Mesenchymal stem cell (in vitro differentiated cells and primary cell): ENCODE measurements at regions not wholly inside any gene's neighbourhood (a gene's known extent, or its start where the extent isn't known, plus 50 kb on each side); places are given as distances from the start of the nearest gene placed in this dataset.

Experiments
- DNase-seq: peaks from one replicate; pipeline ENCODE4 v3.0.0-alpha.2; 2013
- H2AFZ ChIP-seq: one replicate; pipeline ENCODE4 v1.6.1; 2013; ENCODE audit warnings: low read depth, mild to moderate bottlenecking, control low read depth, inconsistent platforms, low read length, moderate library complexity
- H2AK5ac ChIP-seq: 2 replicates; pipeline ENCODE4 v1.6.1; 2013; ENCODE audit warnings: low read length, moderate library complexity, mild to moderate bottlenecking, inconsistent platforms; ENCODE audit not compliant: severe bottlenecking
- H2BK120ac ChIP-seq: one replicate; pipeline ENCODE4 v1.6.1; 2013; ENCODE audit warnings: low read depth, mild to moderate bottlenecking, inconsistent platforms, low read length, moderate library complexity
- H2BK12ac ChIP-seq, 2 experiments: one replicate each; pipeline ENCODE4 v1.6.1; 2013; ENCODE audit warnings: inconsistent platforms in 2 of 2, low read length in 2 of 2, mild to moderate bottlenecking in 2 of 2, moderate library complexity in 2 of 2, control low read depth in 1 of 2
- H2BK15ac ChIP-seq: one replicate; pipeline ENCODE4 v1.6.1; 2013; ENCODE audit warnings: mild to moderate bottlenecking, low read depth, inconsistent platforms; ENCODE audit not compliant: poor library complexity, severe bottlenecking
- H2BK5ac ChIP-seq: 2 replicates; pipeline ENCODE4 v1.6.1; 2013; ENCODE audit warnings: low read depth, mild to moderate bottlenecking, low read length, control low read depth, inconsistent platforms; ENCODE audit not compliant: poor library complexity, severe bottlenecking
- H3K14ac ChIP-seq, 2 experiments: one replicate each; pipeline ENCODE4 v1.6.1; 2013; ENCODE audit warnings: inconsistent platforms in 2 of 2, low read length in 2 of 2, control low read depth in 1 of 2, mild to moderate bottlenecking in 1 of 2, moderate library complexity in 1 of 2
- H3K18ac ChIP-seq, 2 experiments: one replicate each; pipeline ENCODE4 v1.6.1; 2013; ENCODE audit warnings: inconsistent platforms in 2 of 2, low read length in 2 of 2, control low read depth in 1 of 2, low read depth in 1 of 2, mild to moderate bottlenecking in 1 of 2
- H3K23ac ChIP-seq, 2 experiments: one replicate each; pipeline ENCODE4 v1.6.1; 2013; ENCODE audit warnings: inconsistent platforms in 2 of 2, low read length in 2 of 2, mild to moderate bottlenecking in 2 of 2, moderate library complexity in 2 of 2, control low read depth in 1 of 2
- H3K27ac ChIP-seq: 2 replicates; pipeline ENCODE4 v1.5.1; 2013; ENCODE audit warnings: mild to moderate bottlenecking, moderate library complexity, low read length, control low read depth, inconsistent platforms; ENCODE audit not compliant: poor library complexity, severe bottlenecking
- H3K27me3 ChIP-seq, 2 experiments: 2 replicates each; pipeline versions ENCODE4 v1.6.1 to v1.7.0; 2013; ENCODE audit warnings: low read length in 2 of 2, mild to moderate bottlenecking in 2 of 2, moderate library complexity in 2 of 2, control low read depth in 1 of 2, inconsistent platforms in 1 of 2; ENCODE audit not compliant: control insufficient read depth in 1 of 2, insufficient read depth in 1 of 2
- H3K36me3 ChIP-seq, 2 experiments: 2 replicates each; pipeline versions ENCODE4 v1.6.1 to v1.7.0; 2013; ENCODE audit warnings: low read length in 2 of 2, control low read depth in 1 of 2, inconsistent platforms in 1 of 2, low read depth in 1 of 2, mild to moderate bottlenecking in 1 of 2; ENCODE audit not compliant: insufficient read depth in 2 of 2, control insufficient read depth in 1 of 2
- H3K4ac ChIP-seq, 2 experiments: one replicate each; pipeline ENCODE4 v1.6.1; 2013; ENCODE audit warnings: inconsistent platforms in 2 of 2, low read length in 2 of 2, mild to moderate bottlenecking in 2 of 2, moderate library complexity in 2 of 2, control low read depth in 1 of 2, low read depth in 1 of 2
- H3K4me1 ChIP-seq: 2 replicates; pipeline ENCODE4 v1.6.1; 2013; ENCODE audit warnings: low read depth, low read length, control low read depth; ENCODE audit not compliant: control insufficient read depth, insufficient read depth
- H3K4me2 ChIP-seq: 2 replicates; pipeline ENCODE4 v1.6.1; 2013; ENCODE audit warnings: low read length, mild to moderate bottlenecking, inconsistent platforms; ENCODE audit not compliant: poor library complexity, severe bottlenecking
- H3K4me3 ChIP-seq, 2 experiments: 2 replicates each; pipeline versions ENCODE4 v1.5.1 to v1.7.0; 2013; ENCODE audit warnings: low read length in 2 of 2, mild to moderate bottlenecking in 2 of 2, control low read depth in 1 of 2, low read depth in 1 of 2; ENCODE audit not compliant: insufficient read depth in 1 of 2
- H3K79me1 ChIP-seq: replicated peaks from 2 replicates; pipeline ENCODE4 v1.6.1; 2013; ENCODE audit warnings: mild to moderate bottlenecking, control low read depth, low read length, inconsistent platforms; ENCODE audit not compliant: poor library complexity, severe bottlenecking
- H3K9ac ChIP-seq: 2 replicates; pipeline ENCODE4 v1.7.0; 2013; ENCODE audit warnings: mild to moderate bottlenecking, low read length, moderate library complexity
- H3K9me3 ChIP-seq: 2 replicates; pipeline ENCODE4 v1.7.0; 2013; ENCODE audit warnings: mild to moderate bottlenecking, low read length; ENCODE audit not compliant: control insufficient read depth
- H4K8ac ChIP-seq: one replicate; pipeline ENCODE4 v1.6.1; 2013; ENCODE audit warnings: inconsistent platforms, mild to moderate bottlenecking, low read length, moderate library complexity
- H4K91ac ChIP-seq: one replicate; pipeline ENCODE4 v1.6.1; 2013; ENCODE audit warnings: mild to moderate bottlenecking, low read length, inconsistent platforms
- WGBS: methylation state at CpG from one replicate; pipeline ENCODE4 v1.1.7; 2013; ENCODE audit warnings: mixed read lengths; 5-methylcytosine and 5-hydroxymethylcytosine counted together

- Histone ChIP-seq H2BK5ac (no peak overlapping the region), H2BK120ac (peak overlapping the region; percentile 36), H4K8ac (peak overlapping the region; percentile 57), H3K27ac (no peak overlapping the region), H3K9me3 (no peaks in the 10 kb centered on the region), H3K18ac (peak overlapping the region in 1 of 2 experiments; percentile 25), H2BK12ac (peak overlapping the region in 1 of 2 experiments; percentile 91), H3K4me2 (no peak overlapping the region), H3K4me1 (peaks cover 6% of the 10 kb centered on the region), H2AFZ (no peak overlapping the region), H3K14ac (peak overlapping the region in 1 of 2 experiments; percentile 26), H3K4ac (peak overlapping the region in 1 of 2 experiments; percentile 31), H3K27me3 (peaks cover 0 to 4% of the 10 kb centered on the region in 2 experiments), H4K91ac (peak overlapping the region; percentile 70), H2AK5ac (peak overlapping the region; percentile 24), H3K36me3 (no peaks in the 10 kb centered on the region), H3K79me1 (no peaks in the 10 kb centered on the region), H2BK15ac (peak overlapping the region; percentile 60), H3K9ac (no peak overlapping the region), H3K23ac (no peak overlapping the region), H3K4me3 (no peak overlapping the region)
- DNase-seq = no peak
- 94% methylated on average over 7 of the region's 7 CpGs for WGBS
These were observed 173.5 kb downstream of the PSMG1 start for GRCh38 chr21:39009587-39010225.

GRCh38 chr21:39007985-39008384 is 175.3 kb downstream of the PSMG1 start:
- peak overlapping the region in 1 of 2 experiments; percentile 72 for H3K18ac ChIP-seq
- H3K4me1 ChIP-seq = peaks cover 5% of the 10 kb centered on the region
- no peak overlapping the region for H3K27ac ChIP-seq
- H2BK15ac ChIP-seq = no peak overlapping the region
- no peak overlapping the region for H4K8ac ChIP-seq
- H3K4ac ChIP-seq = no peak overlapping the region
- no peak overlapping the region for H2BK120ac ChIP-seq
- H3K27me3 ChIP-seq = peaks cover 0 to 4% of the 10 kb centered on the region in 2 experiments
- peak overlapping the region in 1 of 2 experiments; percentile 32 for H2BK12ac ChIP-seq
- no peak overlapping the region for H3K14ac ChIP-seq
- no peak overlapping the region for H3K4me3 ChIP-seq
- H3K9me3 ChIP-seq = no peaks in the 10 kb centered on the region
- no peak overlapping the region for H3K9ac ChIP-seq
- H2AFZ ChIP-seq = no peak overlapping the region
- H4K91ac ChIP-seq = peak overlapping the region; percentile 11
- WGBS = 94% methylated on average over 2 of the region's 2 CpGs
- no peak overlapping the region for H3K23ac ChIP-seq
- H2BK5ac ChIP-seq = no peak overlapping the region
- H3K79me1 ChIP-seq = no peaks in the 10 kb centered on the region
- no peak for DNase-seq
- H3K36me3 ChIP-seq = no peaks in the 10 kb centered on the region
- no peak overlapping the region for H2AK5ac ChIP-seq
- H3K4me2 ChIP-seq = no peak overlapping the region

- no peak overlapping the region for H3K23ac ChIP-seq
- no peak overlapping the region for H4K91ac ChIP-seq
- H3K27ac ChIP-seq = no peak overlapping the region
- no peaks in the 10 kb centered on the region for H3K9me3 ChIP-seq
- H3K4me1 ChIP-seq = peaks cover 5% of the 10 kb centered on the region
- H2AK5ac ChIP-seq = no peak overlapping the region
- no peak overlapping the region for H3K18ac ChIP-seq
- WGBS = 88% methylated on average over 8 of the region's 8 CpGs
- no peak overlapping the region for H2BK15ac ChIP-seq
- no peak overlapping the region for H3K9ac ChIP-seq
- H2BK12ac ChIP-seq = no peak overlapping the region
- no peaks in the 10 kb centered on the region for H3K79me1 ChIP-seq
- no peak overlapping the region for H2BK120ac ChIP-seq
- H2BK5ac ChIP-seq = no peak overlapping the region
- H3K4me3 ChIP-seq = no peak overlapping the region
- peaks cover 0 to 4% of the 10 kb centered on the region in 2 experiments for H3K27me3 ChIP-seq
- no peak overlapping the region for H3K4ac ChIP-seq
- no peak overlapping the region for H4K8ac ChIP-seq
- no peak overlapping the region for H2AFZ ChIP-seq
- H3K4me2 ChIP-seq = no peak overlapping the region
- no peak overlapping the region for H3K14ac ChIP-seq
- DNase-seq = no peak
- H3K36me3 ChIP-seq = no peaks in the 10 kb centered on the region
These were observed 175.7 kb downstream of the PSMG1 start for GRCh38 chr21:39007532-39007931.

GRCh38 chr21:39006571-39007311 is 176.5 kb downstream of the PSMG1 start:
- 86% methylated on average over 6 of the region's 7 CpGs for WGBS
- peaks cover 5% of the 10 kb centered on the region for H3K4me1 ChIP-seq
- H3K36me3 ChIP-seq = no peaks in the 10 kb centered on the region

More at GRCh38 chr21:39006571-39007311, 176.5 kb downstream of the PSMG1 start:
- peak overlapping the region; percentile 4 to 57 for H2BK12ac ChIP-seq
- H3K79me1 ChIP-seq = no peaks in the 10 kb centered on the region
- H3K14ac ChIP-seq = no peak overlapping the region
- no peak overlapping the region for H4K91ac ChIP-seq
- DNase-seq = no peak
- no peaks in the 10 kb centered on the region for H3K9me3 ChIP-seq
- no peak overlapping the region for H3K27ac ChIP-seq
- no peak overlapping the region for H3K23ac ChIP-seq
- H2BK5ac ChIP-seq = no peak overlapping the region
- peak overlapping the region in 1 of 2 experiments; percentile 58 for H3K4ac ChIP-seq
- no peak overlapping the region for H2BK15ac ChIP-seq
- no peak overlapping the region for H3K9ac ChIP-seq
- H3K4me3 ChIP-seq = no peak overlapping the region
- H3K27me3 ChIP-seq = peaks cover 0 to 4% of the 10 kb centered on the region in 2 experiments
- H2AK5ac ChIP-seq = no peak overlapping the region
- H3K18ac ChIP-seq = peak overlapping the region in 1 of 2 experiments; percentile 64
- no peak overlapping the region for H3K4me2 ChIP-seq
- H2BK120ac ChIP-seq = no peak overlapping the region
- no peak overlapping the region for H2AFZ ChIP-seq
- H4K8ac ChIP-seq = peak overlapping the region; percentile 73
